Breast epithelium (tissue), 3 donors: ENCODE measurements at regions not wholly inside any gene's neighbourhood (a gene's known extent, or its start where the extent isn't known, plus 50 kb on each side); places are given as distances from the start of the nearest gene placed in this dataset.

ENCODE experiments used
- POLR2A ChIP-seq: fragments of 450-650 bp; IDR thresholded peaks from one replicate; pipeline ENCODE4 v1.6.1; 2016; ENCODE audit warnings: antibody characterized with exemption, mild to moderate bottlenecking, moderate library complexity
- POLR2AphosphoS5 ChIP-seq, 3 donors: sonication (generic); formaldehyde crosslinking; IDR thresholded peaks; one replicate each; pipeline ENCODE4 v1.6.1; 2017; ENCODE audit warnings: antibody characterized with exemption in 3 of 3
- TF ChIP-seq, protein P1 (sequence below), 3 donors: fragments of 450-650 bp; IDR thresholded peaks; one replicate each; pipeline ENCODE4 v1.5.1; 2016 to 2017; ENCODE audit warnings: antibody characterized with exemption in 3 of 3, mild to moderate bottlenecking in 3 of 3, moderate library complexity in 3 of 3

DNA sequence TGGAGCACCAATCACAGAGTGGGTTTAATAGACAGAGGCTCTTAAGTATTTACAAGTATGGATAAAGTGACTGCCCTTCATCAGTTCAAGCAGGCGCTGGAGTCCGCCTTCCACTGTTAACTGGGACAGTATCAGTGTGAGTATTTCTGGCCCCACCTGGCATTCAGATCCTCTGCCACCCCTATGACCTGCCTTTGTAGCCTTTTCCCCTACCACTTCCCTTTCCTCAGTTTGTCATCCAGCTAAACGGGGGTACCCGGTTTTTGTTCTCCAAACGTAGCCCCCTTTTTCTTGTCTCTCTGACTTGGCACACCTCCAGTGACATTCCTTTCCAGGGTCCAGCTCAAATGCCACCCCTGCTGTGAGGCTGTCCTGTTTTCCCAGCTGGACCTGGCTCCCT lies 134.4 kb downstream of the SNX10 start:
- TF ChIP-seq POLR2AphosphoS5 (IDR thresholded peaks at IDR 0.05) (no peak), POLR2A (no peak)
- TF ChIP-seq, protein P1, sequence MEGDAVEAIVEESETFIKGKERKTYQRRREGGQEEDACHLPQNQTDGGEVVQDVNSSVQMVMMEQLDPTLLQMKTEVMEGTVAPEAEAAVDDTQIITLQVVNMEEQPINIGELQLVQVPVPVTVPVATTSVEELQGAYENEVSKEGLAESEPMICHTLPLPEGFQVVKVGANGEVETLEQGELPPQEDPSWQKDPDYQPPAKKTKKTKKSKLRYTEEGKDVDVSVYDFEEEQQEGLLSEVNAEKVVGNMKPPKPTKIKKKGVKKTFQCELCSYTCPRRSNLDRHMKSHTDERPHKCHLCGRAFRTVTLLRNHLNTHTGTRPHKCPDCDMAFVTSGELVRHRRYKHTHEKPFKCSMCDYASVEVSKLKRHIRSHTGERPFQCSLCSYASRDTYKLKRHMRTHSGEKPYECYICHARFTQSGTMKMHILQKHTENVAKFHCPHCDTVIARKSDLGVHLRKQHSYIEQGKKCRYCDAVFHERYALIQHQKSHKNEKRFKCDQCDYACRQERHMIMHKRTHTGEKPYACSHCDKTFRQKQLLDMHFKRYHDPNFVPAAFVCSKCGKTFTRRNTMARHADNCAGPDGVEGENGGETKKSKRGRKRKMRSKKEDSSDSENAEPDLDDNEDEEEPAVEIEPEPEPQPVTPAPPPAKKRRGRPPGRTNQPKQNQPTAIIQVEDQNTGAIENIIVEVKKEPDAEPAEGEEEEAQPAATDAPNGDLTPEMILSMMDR (IDR thresholded peaks at IDR 0.05): no peak
